T-cell (primary cell): ENCODE measurements at regions not wholly inside any gene's neighbourhood (a gene's known extent, or its start where the extent isn't known, plus 50 kb on each side); places are given as distances from the start of the nearest gene placed in this dataset.

Experiments
- ATAC-seq, 4 experiments: fragments of 200-7000 bp in 3 of 4; fragments of 150-1000 bp in 1 of 4; cut with Tn5 transposase; replicated peaks in 1 of 4; 1 replicate in 3 of 4; 2 replicates in 1 of 4; pipeline ENCODE4 v1.10.0; 2021; ENCODE audit warnings: moderate library complexity in 3 of 4, mild to moderate bottlenecking in 2 of 4, moderate number of reproducible peaks in 1 of 4
- CTCF ChIA-PET, 2 donors: fragments of 300-600 bp; sonication (Branson Sonifier 250); formaldehyde crosslinking; loops; one replicate each; lab custom pipeline; 2022; ENCODE audit warnings: antibody characterized with exemption in 2 of 2; lab: Charles Lee
- POLR2A ChIA-PET, 2 donors: fragments of 300-600 bp; sonication (Branson Sonifier 250); formaldehyde crosslinking; loops; one replicate each; lab custom pipeline; 2022; ENCODE audit warnings: antibody characterized with exemption in 2 of 2; lab: Charles Lee
- DNase-seq, 35 experiments: peaks; one replicate each; pipeline versions ENCODE4 v3.0.0 to v3.0.0-alpha.2; 2013 to 2023
- H3K27ac ChIP-seq: one replicate; pipeline ENCODE4 v1.5.1; 2013; ENCODE audit warnings: low read length
- H3K27me3 ChIP-seq, 2 experiments: replicated peaks in 1 of 2; 1 replicate in 1 of 2; 2 replicates in 1 of 2; pipeline versions ENCODE4 v1.6.1 to v1.7.0; 2013; ENCODE audit warnings: low read length in 1 of 2, mixed read lengths in 1 of 2; ENCODE audit not compliant: control insufficient read depth in 2 of 2, insufficient read depth in 2 of 2; ENCODE audit errors: extremely low read depth in 1 of 2
- H3K36me3 ChIP-seq, 2 donors: 1 replicate in 1 of 2; 2 replicates in 1 of 2; pipeline versions ENCODE4 v1.6.1 to v1.7.0; 2013; ENCODE audit warnings: low read length in 1 of 2; ENCODE audit not compliant: control insufficient read depth in 2 of 2, insufficient read depth in 1 of 2; ENCODE audit errors: extremely low read depth in 1 of 2
- H3K4me1 ChIP-seq, 2 experiments: 1 replicate in 1 of 2; 2 replicates in 1 of 2; pipeline versions ENCODE4 v1.6.1 to v1.7.0; 2013; ENCODE audit warnings: low read length in 2 of 2, mixed read lengths in 1 of 2; ENCODE audit not compliant: insufficient read depth in 2 of 2, control insufficient read depth in 1 of 2; ENCODE audit errors: extremely low read depth in 1 of 2
- H3K4me3 ChIP-seq, 2 donors: 1 replicate in 1 of 2; 2 replicates in 1 of 2; pipeline versions ENCODE4 v1.5.1 to v1.7.0; 2013; ENCODE audit warnings: mild to moderate bottlenecking in 2 of 2, low read length in 1 of 2, moderate library complexity in 1 of 2; ENCODE audit not compliant: control insufficient read depth in 1 of 2; ENCODE audit errors: extremely low read depth in 1 of 2
- H3K9me3 ChIP-seq: 2 replicates; pipeline ENCODE4 v1.7.0; 2013
- H3K27ac Mint-ChIP-seq, 2 donors: one replicate each; pipeline ENCODE4 v1.8.0; 2020 to 2021; ENCODE audit warnings: mild to moderate bottlenecking in 2 of 2, mixed read lengths in 2 of 2
- H3K27me3 Mint-ChIP-seq, 2 donors: one replicate each; pipeline ENCODE4 v1.8.0; 2021 to 2022; ENCODE audit warnings: mixed read lengths in 2 of 2
- H3K36me3 Mint-ChIP-seq: one replicate; pipeline ENCODE4 v1.8.0; 2021; ENCODE audit warnings: mixed read lengths
- H3K4me1 Mint-ChIP-seq, 3 donors: one replicate each; pipeline ENCODE4 v1.8.0; 2020 to 2022; ENCODE audit warnings: mixed read lengths in 3 of 3, mild to moderate bottlenecking in 1 of 3
- H3K4me3 Mint-ChIP-seq, 3 donors: one replicate each; pipeline ENCODE4 v1.8.0; 2020 to 2022; ENCODE audit warnings: mild to moderate bottlenecking in 3 of 3, mixed read lengths in 3 of 3, moderate library complexity in 3 of 3
- H3K9me3 Mint-ChIP-seq, 3 donors: one replicate each; pipeline ENCODE4 v1.8.0; 2020 to 2022; ENCODE audit warnings: mixed read lengths in 3 of 3
- WGBS: methylation state at CpG from one replicate; pipeline ENCODE4 v1.1.5; 2013; ENCODE audit warnings: missing lambda C conversion rate; ENCODE audit not compliant: insufficient coverage; 5-methylcytosine and 5-hydroxymethylcytosine counted together

- peaks cover 2 to 12% of the 10 kb centered on the region in 2 donors for H3K27me3 Mint-ChIP-seq
- no peaks in the 10 kb centered on the region for H3K9me3 ChIP-seq
- H3K4me1 Mint-ChIP-seq: no peaks in the 10 kb centered on the region
- H3K27me3 ChIP-seq: no peaks in the 10 kb centered on the region
- H3K4me1 ChIP-seq: no peaks in the 10 kb centered on the region
- no peaks in the 10 kb centered on the region for H3K36me3 Mint-ChIP-seq
- H3K4me3 ChIP-seq: no peak overlapping the region
- peaks cover 0 to 4% (median 4%) of the 10 kb centered on the region in 3 donors for H3K9me3 Mint-ChIP-seq
- ChIA-PET CTCF (no interaction called here), POLR2A (no interaction called here)
- H3K27ac Mint-ChIP-seq: no peak overlapping the region
- ATAC-seq (no peak), DNase-seq (no peak)
- H3K4me3 Mint-ChIP-seq: no peak overlapping the region
- H3K27ac ChIP-seq: no peak overlapping the region
- no CpG with 5 or more reads among the region's 3 CpGs for WGBS
- H3K36me3 ChIP-seq: no peaks in the 10 kb centered on the region
These were observed 76.9 kb upstream of the API5 start for GRCh38 chr11:43234881-43235280.

GRCh38 chr11:43238341-43238740, 73.5 kb upstream of the API5 start:
- CTCF ChIA-PET: no interaction called here
- Histone ChIP-seq H3K9me3 (no peaks in the 10 kb centered on the region), H3K36me3 (no peaks in the 10 kb centered on the region), H3K27ac (no peak overlapping the region), H3K4me3 (no peak overlapping the region), H3K4me1 (no peaks in the 10 kb centered on the region), H3K27me3 (no peaks in the 10 kb centered on the region)
- no peaks in the 10 kb centered on the region for H3K36me3 Mint-ChIP-seq
- H3K4me3 Mint-ChIP-seq: no peak overlapping the region
- DNase-seq: no peak
- H3K27ac Mint-ChIP-seq: no peak overlapping the region
- H3K9me3 Mint-ChIP-seq: peaks cover 0 to 4% (median 4%) of the 10 kb centered on the region in 3 donors
- WGBS: no CpG with 5 or more reads among the region's 3 CpGs
- H3K27me3 Mint-ChIP-seq: peaks cover 3 to 18% of the 10 kb centered on the region in 2 donors
- H3K4me1 Mint-ChIP-seq: no peaks in the 10 kb centered on the region
- no peak for ATAC-seq
- POLR2A ChIA-PET: no interaction called here

DNA sequence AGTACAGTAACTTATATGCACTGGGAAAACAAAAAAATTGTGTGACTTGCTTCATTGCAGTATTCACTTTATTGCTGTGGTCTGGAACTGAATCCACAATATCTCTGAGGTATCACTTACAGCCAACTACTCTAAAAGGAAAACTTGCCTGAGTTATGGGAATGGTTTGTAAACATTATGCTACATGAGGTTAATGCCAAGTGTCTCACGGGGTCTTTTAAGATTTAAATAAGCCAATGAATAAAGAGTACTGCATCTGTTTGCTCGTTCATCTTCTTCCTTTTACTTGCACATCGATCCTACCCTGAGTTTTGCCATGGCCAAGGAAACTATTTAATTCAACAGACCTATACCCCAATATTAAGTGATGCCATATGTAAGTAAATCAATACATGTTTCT, 72.0 kb upstream of the API5 start:
- H3K36me3 ChIP-seq: no peaks in the 10 kb centered on the region
- Mint-ChIP-seq H3K9me3 (peaks cover 0 to 4% (median 4%) of the 10 kb centered on the region in 3 donors), H3K4me1 (no peaks in the 10 kb centered on the region), H3K4me3 (no peak overlapping the region), H3K36me3 (no peaks in the 10 kb centered on the region), H3K27me3 (peaks cover 5 to 19% of the 10 kb centered on the region in 2 donors), H3K27ac (no peak overlapping the region)
- no peak overlapping the region for H3K4me3 ChIP-seq
- H3K4me1 ChIP-seq: no peaks in the 10 kb centered on the region
- H3K9me3 ChIP-seq: no peaks in the 10 kb centered on the region
- ChIA-PET CTCF (no interaction called here), POLR2A (no interaction called here)
- ATAC-seq (no peak), DNase-seq (no peak)
- H3K27me3 ChIP-seq: no peaks in the 10 kb centered on the region
- no CpG with 5 or more reads among the region's 3 CpGs for WGBS
- H3K27ac ChIP-seq: no peak overlapping the region

DNA sequence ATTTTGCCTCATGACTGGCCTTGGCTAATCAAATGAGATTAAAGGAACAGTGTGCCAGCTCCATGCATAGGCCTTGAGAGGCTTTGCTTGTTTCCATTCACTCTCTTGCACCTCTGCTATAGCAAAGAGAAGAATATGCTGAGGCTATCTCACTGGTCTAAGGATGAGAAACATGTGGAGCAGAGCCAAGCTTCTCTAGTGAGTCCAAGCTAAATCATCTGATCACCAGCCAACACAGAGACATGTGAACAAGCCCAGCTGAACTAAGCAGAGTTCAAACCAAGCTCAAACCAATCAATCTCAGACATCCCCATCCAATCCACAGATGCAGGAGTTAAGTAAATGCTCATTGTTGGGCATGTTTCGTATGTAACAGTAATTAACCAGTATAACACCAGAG, 69.4 kb upstream of the API5 start:
- CTCF ChIA-PET: no interaction called here
- no peak for DNase-seq
- Mint-ChIP-seq H3K4me3 (no peak overlapping the region), H3K27me3 (peaks cover 9 to 17% of the 10 kb centered on the region in 2 donors), H3K9me3 (no peaks in the 10 kb centered on the region), H3K27ac (no peak overlapping the region), H3K4me1 (no peaks in the 10 kb centered on the region), H3K36me3 (no peaks in the 10 kb centered on the region)
- no CpG with 5 or more reads among the region's 1 CpG for WGBS
- POLR2A ChIA-PET: no interaction called here
- H3K36me3 ChIP-seq: no peaks in the 10 kb centered on the region
- no peaks in the 10 kb centered on the region for H3K27me3 ChIP-seq
- no peak for ATAC-seq
- no peaks in the 10 kb centered on the region for H3K9me3 ChIP-seq
- H3K4me1 ChIP-seq: no peaks in the 10 kb centered on the region
- no peak overlapping the region for H3K27ac ChIP-seq
- H3K4me3 ChIP-seq: no peak overlapping the region

DNA sequence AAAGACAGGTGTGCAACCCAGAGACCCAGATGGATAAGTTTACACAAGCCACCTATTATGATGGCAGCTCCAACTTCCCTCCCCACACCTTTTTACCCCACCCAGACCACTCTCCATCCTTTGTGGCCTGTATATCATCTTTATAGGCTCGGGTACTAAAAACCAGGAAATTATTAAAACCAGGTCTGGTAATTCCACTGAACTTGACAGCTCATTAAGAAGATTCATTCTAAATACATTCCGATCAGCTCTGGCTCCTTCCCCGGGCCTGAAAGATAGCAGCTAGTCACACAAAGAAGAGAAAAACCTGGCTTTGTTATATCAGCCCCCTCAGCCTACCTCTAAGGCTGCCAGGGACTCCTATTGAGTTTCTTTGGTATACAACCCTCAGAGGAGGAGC, 67.9 kb upstream of the API5 start:
- H3K4me1 Mint-ChIP-seq: no peaks in the 10 kb centered on the region
- ATAC-seq: no peak

GRCh38 chr11:43245466-43245865, 66.3 kb upstream of the API5 start:
- no peak overlapping the region for H3K27ac Mint-ChIP-seq
- no peaks in the 10 kb centered on the region for H3K9me3 Mint-ChIP-seq
- Histone ChIP-seq H3K4me3 (no peak overlapping the region), H3K4me1 (no peaks in the 10 kb centered on the region), H3K9me3 (no peaks in the 10 kb centered on the region), H3K36me3 (no peaks in the 10 kb centered on the region), H3K27ac (no peak overlapping the region), H3K27me3 (no peaks in the 10 kb centered on the region)
- DNase-seq (no peak), ATAC-seq (no peak)
- POLR2A ChIA-PET: no interaction called here
- no peak overlapping the region for H3K4me3 Mint-ChIP-seq
- WGBS: 100% methylated on average over 1 of the region's 4 CpGs
- CTCF ChIA-PET: no interaction called here
- no peaks in the 10 kb centered on the region for H3K4me1 Mint-ChIP-seq
- no peaks in the 10 kb centered on the region for H3K36me3 Mint-ChIP-seq
- H3K27me3 Mint-ChIP-seq: peaks cover 11 to 17% of the 10 kb centered on the region in 2 donors

More for the DNA sequence above, 67.9 kb upstream of the API5 start:
- Histone ChIP-seq H3K9me3 (no peaks in the 10 kb centered on the region), H3K27ac (no peak overlapping the region), H3K4me3 (no peak overlapping the region), H3K36me3 (no peaks in the 10 kb centered on the region), H3K27me3 (no peaks in the 10 kb centered on the region), H3K4me1 (no peaks in the 10 kb centered on the region)
- no peaks in the 10 kb centered on the region for H3K36me3 Mint-ChIP-seq
- H3K4me3 Mint-ChIP-seq: no peak overlapping the region
- 44% methylated on average over 1 of the region's 3 CpGs for WGBS
- peaks cover 12 to 17% of the 10 kb centered on the region in 2 donors for H3K27me3 Mint-ChIP-seq
- ChIA-PET CTCF (no interaction called here), POLR2A (no interaction called here)
- H3K27ac Mint-ChIP-seq: no peak overlapping the region
- H3K9me3 Mint-ChIP-seq: no peaks in the 10 kb centered on the region
- no peak for DNase-seq

DNA sequence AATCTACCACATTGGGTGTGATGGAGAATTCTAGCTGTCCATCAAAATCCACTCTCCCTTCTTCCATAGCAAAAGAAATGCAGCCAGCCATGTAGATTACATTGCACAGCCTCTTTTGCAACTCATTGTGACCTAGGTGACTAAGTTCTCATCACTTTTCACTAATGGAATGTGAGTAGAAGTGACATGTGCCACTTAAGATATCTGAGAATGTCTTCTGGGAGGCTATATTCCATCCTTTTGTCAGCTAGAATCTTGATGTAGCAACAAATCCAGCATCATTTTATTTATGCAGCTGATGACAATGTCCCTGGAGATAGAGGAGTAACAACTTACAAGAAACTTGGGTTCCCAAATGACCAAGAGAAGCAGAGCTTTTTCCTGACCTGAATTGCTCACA, 61.5 kb upstream of the API5 start:
- DNase-seq: no peak
- H3K36me3 Mint-ChIP-seq: no peaks in the 10 kb centered on the region
- ChIA-PET CTCF (no interaction called here), POLR2A (no interaction called here)
- H3K27ac Mint-ChIP-seq: no peak overlapping the region
- H3K9me3 Mint-ChIP-seq: peaks cover 0 to 6% (median 0%) of the 10 kb centered on the region in 3 donors
- no peak overlapping the region for H3K4me3 Mint-ChIP-seq
- no peak for ATAC-seq
- H3K27me3 Mint-ChIP-seq: peaks cover 13 to 24% of the 10 kb centered on the region in 2 donors
- no peak overlapping the region for H3K4me3 ChIP-seq
- H3K36me3 ChIP-seq: no peaks in the 10 kb centered on the region
- no peaks in the 10 kb centered on the region for H3K4me1 ChIP-seq
- H3K27me3 ChIP-seq: no peaks in the 10 kb centered on the region
- H3K4me1 Mint-ChIP-seq: no peaks in the 10 kb centered on the region
- H3K27ac ChIP-seq: no peak overlapping the region
- H3K9me3 ChIP-seq: no peaks in the 10 kb centered on the region
